ENCODE measurements at regions not wholly inside any gene's neighbourhood (a gene's known extent, or its start where the extent isn't known, plus 50 kb on each side); places are given as distances from the start of the nearest gene placed in this dataset.

DNA sequence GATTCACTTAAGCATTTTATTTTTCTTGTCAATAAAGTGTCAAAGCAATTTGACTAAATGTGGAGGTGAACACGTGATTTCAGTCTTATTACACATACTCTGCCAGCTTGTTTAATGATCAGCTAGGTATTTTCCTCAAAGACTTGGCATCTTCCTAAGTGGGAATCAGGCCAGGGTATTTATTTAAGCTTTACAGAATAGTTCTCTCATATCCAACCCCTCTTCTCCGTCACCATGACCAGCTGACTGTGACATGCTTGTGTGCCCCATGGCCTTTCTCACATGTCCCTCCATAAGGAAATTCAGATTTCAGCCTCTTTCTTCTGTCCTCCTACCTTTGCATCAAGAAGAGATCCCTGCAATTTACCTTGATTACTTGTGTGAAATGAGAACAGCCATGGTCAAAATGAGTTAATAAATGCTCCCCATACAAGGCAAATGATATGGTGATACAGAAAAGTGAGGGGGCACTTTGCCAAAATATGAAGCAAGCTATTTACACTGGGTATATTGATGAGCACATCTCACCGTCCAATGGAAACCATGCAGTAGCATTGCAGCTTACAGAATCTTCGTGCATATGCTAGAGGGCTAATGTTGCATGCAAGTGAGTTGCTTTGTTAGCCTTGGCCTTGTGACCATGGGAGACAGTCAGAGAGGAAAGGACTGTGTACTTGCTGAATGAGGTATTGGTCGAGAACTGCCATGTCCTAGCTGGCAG lies 202.2 kb downstream of the RNF152 start:
- ATAC-seq (no peak), DNase-seq (ENCODE audit: extremely low read depth in 1 of 4, low spot score in 3 of 4) (no peak), FAIRE-seq (no peak)
- Histone ChIP-seq H3K4me3 (no peak overlapping the region), H3K4me1 (replicated peaks in 1 of 2; ENCODE audit: control insufficient read depth in 2 of 2, insufficient read depth in 2 of 2, low read length in 2 of 2) (no peaks in the 10 kb centered on the region), H3K27ac (ENCODE audit: extremely low read depth, low read depth, low read length) (no peak overlapping the region), H3K36me3 (ENCODE audit: control insufficient read depth, insufficient read depth, low read length) (no peaks in the 10 kb centered on the region), H4K20me1 (replicated peaks; ENCODE audit: control insufficient read depth, insufficient read depth, low read length) (no peaks in the 10 kb centered on the region), H3K4me2 (ENCODE audit: insufficient read depth, low read length) (no peak overlapping the region), H3K27me3 (ENCODE audit: control insufficient read depth in 2 of 2, insufficient read depth in 2 of 2, low read length in 2 of 2) (no peaks in the 10 kb centered on the region), H2AFZ (ENCODE audit: low read depth, low read length) (no peak overlapping the region), H3K9me3 (replicated peaks; ENCODE audit: control insufficient read depth, insufficient read depth, low read depth, low read length) (no peaks in the 10 kb centered on the region), H3K9ac (ENCODE audit: insufficient read depth in 1 of 2, low read depth in 2 of 2, low read length in 2 of 2) (no peak overlapping the region), H3K79me2 (ENCODE audit: control insufficient read depth, insufficient read depth, low read length) (no peaks in the 10 kb centered on the region), H3K9me1 (ENCODE audit: control insufficient read depth, insufficient read depth, low read length) (no peaks in the 10 kb centered on the region)
- WGBS (ENCODE audit: insufficient coverage, low coverage, missing lambda C conversion rate), result 0% methylated on average over 5 of the region's 5 CpGs
- CTCF ChIA-PET (ENCODE audit: low intra/inter-chr PET ratio), result no interaction called here
- BruUV-seq (replicated peaks), result no TSS peak
- intact Hi-C loops (cut with micrococcal nuclease) (no loop called here), in situ Hi-C loops (cut with MboI) (no loop called here)
- POLR2A ChIA-PET, result no interaction called here
- TF ChIP-seq, protein P1, sequence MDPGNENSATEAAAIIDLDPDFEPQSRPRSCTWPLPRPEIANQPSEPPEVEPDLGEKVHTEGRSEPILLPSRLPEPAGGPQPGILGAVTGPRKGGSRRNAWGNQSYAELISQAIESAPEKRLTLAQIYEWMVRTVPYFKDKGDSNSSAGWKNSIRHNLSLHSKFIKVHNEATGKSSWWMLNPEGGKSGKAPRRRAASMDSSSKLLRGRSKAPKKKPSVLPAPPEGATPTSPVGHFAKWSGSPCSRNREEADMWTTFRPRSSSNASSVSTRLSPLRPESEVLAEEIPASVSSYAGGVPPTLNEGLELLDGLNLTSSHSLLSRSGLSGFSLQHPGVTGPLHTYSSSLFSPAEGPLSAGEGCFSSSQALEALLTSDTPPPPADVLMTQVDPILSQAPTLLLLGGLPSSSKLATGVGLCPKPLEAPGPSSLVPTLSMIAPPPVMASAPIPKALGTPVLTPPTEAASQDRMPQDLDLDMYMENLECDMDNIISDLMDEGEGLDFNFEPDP (CRISPR knock-in tag; IDR thresholded peaks at IDR 0.05), result no peak
- no peak for TF ChIP-seq NFXL1 (CRISPR knock-in tag; IDR thresholded peaks at IDR 0.05)
- TF ChIP-seq C11orf30 (IDR thresholded peaks at IDR 0.05; ENCODE audit: low read depth), result no peak
- no peak for TF ChIP-seq THRAP3 (IDR thresholded peaks at IDR 0.05; ENCODE audit: borderline replicate concordance)
- no peak for TF ChIP-seq ATF1 (CRISPR knock-in tag; IDR thresholded peaks at IDR 0.05)
- TF ChIP-seq ATF1 (tag; IDR thresholded peaks at IDR 0.05), result no peak
- no peak for TF ChIP-seq HINFP (tag; conservative IDR thresholded peaks at IDR 0.05; ENCODE audit: low read depth)
- no peak for TF ChIP-seq FOS (IDR thresholded peaks at IDR 0.05; ENCODE audit: extremely low read depth, insufficient read length)
- TF ChIP-seq LCOR (CRISPR knock-in tag; IDR thresholded peaks at IDR 0.05), result no peak
- TF ChIP-seq ZNF347 (CRISPR knock-in tag; IDR thresholded peaks at IDR 0.05; ENCODE audit: low read depth), result no peak
- no peak for TF ChIP-seq ZNF407 (IDR thresholded peaks at IDR 0.05; ENCODE audit: low read depth)
- no peak for TF ChIP-seq SMARCE1 (IDR thresholded peaks at IDR 0.05)
- TF ChIP-seq HCFC1 (IDR thresholded peaks at IDR 0.05; ENCODE audit: low read depth, low read length), result no peak

Measured in K562 (cell line).